ENCODE measurements at regions not wholly inside any gene's neighbourhood (a gene's known extent, or its start where the extent isn't known, plus 50 kb on each side); places are given as distances from the start of the nearest gene placed in this dataset.

GRCh38 chr7:69049326-69049725 lies 548.9 kb upstream of the AUTS2 start:
- no peak for TF ChIP-seq CTCF (conservative IDR thresholded peaks at IDR 0.05; ENCODE audit: low read depth, low read length)
- no peak for TF ChIP-seq EZH2phosphoT487 (IDR thresholded peaks at IDR 0.05; ENCODE audit: borderline replicate concordance, low read length)
- TF ChIP-seq EZH2 (IDR thresholded peaks at IDR 0.05; ENCODE audit: low read length, unreplicated experiment): no peak
